ENCODE measurements at regions not wholly inside any gene's neighbourhood (a gene's known extent, or its start where the extent isn't known, plus 50 kb on each side); places are given as distances from the start of the nearest gene placed in this dataset.

- TF ChIP-seq CTCF (IDR thresholded peaks at IDR 0.05): no peak
- TF ChIP-seq POLR2A (IDR thresholded peaks at IDR 0.05): no peak
These were observed 61.1 kb upstream of the IGFBP5 start for GRCh38 chr2:216756435-216756834.

All from testis (tissue), 2 donors.